ENCODE measurements at regions not wholly inside any gene's neighbourhood (a gene's known extent, or its start where the extent isn't known, plus 50 kb on each side); places are given as distances from the start of the nearest gene placed in this dataset.
A peak's percentile ranks its signal among the peaks of the same experiment; 100 is the strongest.

- no peak for DNase-seq
Measured at GRCh38 chr6:14187406-14187805, 69.8 kb downstream of the CD83 start.

GRCh38 chr6:14189074-14189473 lies 71.5 kb downstream of the CD83 start:
- DNase-seq = no peak

- DNase-seq = no peak
Measured at GRCh38 chr6:14190191-14190928, 72.8 kb downstream of the CD83 start.

GRCh38 chr6:14190929-14191224 lies 73.3 kb downstream of the CD83 start:
- no peak for DNase-seq

- no peak for DNase-seq
Measured at GRCh38 chr6:14191761-14192160, 74.2 kb downstream of the CD83 start.

GRCh38 chr6:14192216-14192788 lies 74.7 kb downstream of the CD83 start:
- no peak for DNase-seq

GRCh38 chr6:14193524-14193923 lies 76.0 kb downstream of the CD83 start:
- DNase-seq = no peak

GRCh38 chr6:14194483-14194882 lies 76.9 kb downstream of the CD83 start:
- DNase-seq = no peak

- no peak for DNase-seq
Measured at GRCh38 chr6:14194976-14195375, 77.4 kb downstream of the CD83 start.

GRCh38 chr6:14196026-14196425 lies 78.5 kb downstream of the CD83 start:
- DNase-seq = no peak

GRCh38 chr6:14197118-14197517 lies 79.5 kb downstream of the CD83 start:
- no peak for DNase-seq

- DNase-seq = no peak
Measured at GRCh38 chr6:14200047-14200446, 82.5 kb downstream of the CD83 start.

GRCh38 chr6:14202947-14203346 lies 85.4 kb downstream of the CD83 start:
- no peak for DNase-seq

- no peak for DNase-seq
Measured at GRCh38 chr6:14206391-14206790, 88.8 kb downstream of the CD83 start.

GRCh38 chr6:14207448-14207847 lies 89.9 kb downstream of the CD83 start:
- no peak for DNase-seq

GRCh38 chr6:14209000-14209399 lies 91.4 kb downstream of the CD83 start:
- no peak for DNase-seq

- DNase-seq = no peak
Measured at GRCh38 chr6:14210077-14210476, 92.5 kb downstream of the CD83 start.

- peak; percentile 86 for DNase-seq
Measured at GRCh38 chr6:14210663-14211561, 93.3 kb downstream of the CD83 start.

- DNase-seq = no peak
Measured at GRCh38 chr6:14211562-14211942, 94.0 kb downstream of the CD83 start.

- no peak for DNase-seq
Measured at GRCh38 chr6:14212020-14212419, 94.4 kb downstream of the CD83 start.

GRCh38 chr6:14212632-14213031 lies 95.1 kb downstream of the CD83 start:
- DNase-seq = no peak

- DNase-seq = no peak
Measured at GRCh38 chr6:14216946-14217684, 99.5 kb downstream of the CD83 start.

All from activated effector memory CD4-positive, alpha-beta T cell treated with Interleukin-2 at 50 U/mL for 16 hours (primary cell).